ENCODE measurements at regions not wholly inside any gene's neighbourhood (a gene's known extent, or its start where the extent isn't known, plus 50 kb on each side); places are given as distances from the start of the nearest gene placed in this dataset.

DNA sequence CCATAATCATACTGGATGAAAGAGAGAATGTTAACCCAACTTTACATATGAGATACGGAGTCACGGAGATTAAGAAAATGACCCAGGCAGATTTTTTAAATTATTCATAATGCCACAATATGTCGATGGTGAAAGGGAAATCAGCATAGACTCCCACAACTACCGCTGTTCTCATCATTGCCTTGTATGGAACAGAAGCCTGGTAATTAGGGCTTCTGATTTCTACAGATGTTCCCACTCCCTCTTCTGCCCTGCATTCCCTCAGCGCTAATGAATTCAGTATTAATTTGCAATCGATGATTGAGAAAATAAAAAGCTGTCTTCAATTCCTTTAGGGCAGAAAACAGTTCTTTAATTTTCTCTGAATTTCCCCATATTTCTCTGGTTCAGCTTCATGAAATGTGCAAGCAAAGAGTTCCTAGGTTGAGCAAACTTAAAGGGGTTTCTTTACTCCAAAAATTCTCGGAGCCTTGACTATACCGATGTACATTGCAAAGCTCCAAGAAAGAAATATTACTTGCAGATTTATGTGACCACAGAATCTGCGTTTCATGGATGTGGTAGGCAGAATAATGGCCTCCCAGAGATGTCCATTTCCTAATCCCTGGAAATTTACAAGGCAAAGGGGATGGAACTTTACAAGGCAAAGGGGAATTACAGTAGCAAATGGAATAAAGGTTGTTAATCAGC is 134.9 kb upstream of the ZC3H12C start:
- DNase-seq (ENCODE audit: low read depth): no peak
- TF ChIP-seq POLR2A (IDR thresholded peaks at IDR 0.05; ENCODE audit: extremely low read depth, insufficient read length) (no peak), MYC (IDR thresholded peaks at IDR 0.05; ENCODE audit: low read depth, low read length) (no peak)
- TF ChIP-seq, protein P1, sequence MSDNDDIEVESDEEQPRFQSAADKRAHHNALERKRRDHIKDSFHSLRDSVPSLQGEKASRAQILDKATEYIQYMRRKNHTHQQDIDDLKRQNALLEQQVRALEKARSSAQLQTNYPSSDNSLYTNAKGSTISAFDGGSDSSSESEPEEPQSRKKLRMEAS (IDR thresholded peaks at IDR 0.05; ENCODE audit: low read depth, low read length): no peak
- TF ChIP-seq, protein P2, sequence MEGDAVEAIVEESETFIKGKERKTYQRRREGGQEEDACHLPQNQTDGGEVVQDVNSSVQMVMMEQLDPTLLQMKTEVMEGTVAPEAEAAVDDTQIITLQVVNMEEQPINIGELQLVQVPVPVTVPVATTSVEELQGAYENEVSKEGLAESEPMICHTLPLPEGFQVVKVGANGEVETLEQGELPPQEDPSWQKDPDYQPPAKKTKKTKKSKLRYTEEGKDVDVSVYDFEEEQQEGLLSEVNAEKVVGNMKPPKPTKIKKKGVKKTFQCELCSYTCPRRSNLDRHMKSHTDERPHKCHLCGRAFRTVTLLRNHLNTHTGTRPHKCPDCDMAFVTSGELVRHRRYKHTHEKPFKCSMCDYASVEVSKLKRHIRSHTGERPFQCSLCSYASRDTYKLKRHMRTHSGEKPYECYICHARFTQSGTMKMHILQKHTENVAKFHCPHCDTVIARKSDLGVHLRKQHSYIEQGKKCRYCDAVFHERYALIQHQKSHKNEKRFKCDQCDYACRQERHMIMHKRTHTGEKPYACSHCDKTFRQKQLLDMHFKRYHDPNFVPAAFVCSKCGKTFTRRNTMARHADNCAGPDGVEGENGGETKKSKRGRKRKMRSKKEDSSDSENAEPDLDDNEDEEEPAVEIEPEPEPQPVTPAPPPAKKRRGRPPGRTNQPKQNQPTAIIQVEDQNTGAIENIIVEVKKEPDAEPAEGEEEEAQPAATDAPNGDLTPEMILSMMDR (IDR thresholded peaks at IDR 0.05; ENCODE audit: low read depth, low read length): no peak
- no peak overlapping the region for H3K4me3 ChIP-seq (ENCODE audit: low read depth, low read length)

DNA sequence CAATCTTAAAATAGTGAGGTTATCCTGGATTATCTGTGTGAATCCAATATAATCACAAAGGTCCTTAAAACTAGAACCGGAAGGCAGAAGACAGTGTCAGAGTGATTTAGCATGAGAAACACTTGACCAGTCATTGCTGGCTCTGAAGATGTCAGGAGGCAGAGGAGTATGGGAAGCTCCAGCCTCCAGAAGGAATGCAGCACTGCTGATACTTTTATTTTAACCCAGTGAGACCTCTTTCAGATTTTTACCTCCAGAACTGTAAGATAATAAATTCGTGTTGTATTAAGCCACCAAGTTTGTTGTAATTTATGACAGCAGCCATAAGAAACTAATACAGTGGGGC is 134.4 kb upstream of the ZC3H12C start:
- no peak for TF ChIP-seq POLR2A (IDR thresholded peaks at IDR 0.05; ENCODE audit: extremely low read depth, insufficient read length)
- no peak for TF ChIP-seq MYC (IDR thresholded peaks at IDR 0.05; ENCODE audit: low read depth, low read length)
- TF ChIP-seq, protein P2 (IDR thresholded peaks at IDR 0.05; ENCODE audit: low read depth, low read length): no peak
- TF ChIP-seq, protein P1 (IDR thresholded peaks at IDR 0.05; ENCODE audit: low read depth, low read length): no peak
- H3K4me3 ChIP-seq (ENCODE audit: low read depth, low read length): no peak overlapping the region
- no peak for DNase-seq (ENCODE audit: low read depth)

DNA sequence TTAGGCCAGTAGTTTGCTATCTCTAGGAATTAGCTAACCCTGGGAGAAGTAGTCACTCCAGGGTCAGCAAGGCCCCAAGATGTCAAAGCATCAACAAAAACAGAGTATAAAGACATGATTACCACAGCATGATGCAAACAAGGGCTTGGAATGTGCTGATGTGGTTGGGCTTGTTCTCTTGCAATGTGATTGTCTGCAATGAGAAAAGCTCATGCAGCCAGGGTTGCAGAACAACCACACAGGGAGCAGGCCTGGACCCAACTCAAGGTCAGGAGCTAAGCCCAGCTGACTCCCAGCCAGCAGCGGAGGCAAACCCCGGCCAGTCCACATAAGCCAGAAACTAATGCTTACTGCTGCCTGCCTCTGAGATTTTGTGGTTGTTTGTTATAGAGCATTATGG is 132.4 kb upstream of the ZC3H12C start:
- H3K4me3 ChIP-seq (ENCODE audit: low read depth, low read length): no peak overlapping the region
- TF ChIP-seq, protein P2 (IDR thresholded peaks at IDR 0.05; ENCODE audit: low read depth, low read length): no peak
- TF ChIP-seq, protein P1 (IDR thresholded peaks at IDR 0.05; ENCODE audit: low read depth, low read length): no peak
- TF ChIP-seq POLR2A (IDR thresholded peaks at IDR 0.05; ENCODE audit: extremely low read depth, insufficient read length) (no peak), MYC (IDR thresholded peaks at IDR 0.05; ENCODE audit: low read depth, low read length) (no peak)
- DNase-seq (ENCODE audit: low read depth): no peak

DNA sequence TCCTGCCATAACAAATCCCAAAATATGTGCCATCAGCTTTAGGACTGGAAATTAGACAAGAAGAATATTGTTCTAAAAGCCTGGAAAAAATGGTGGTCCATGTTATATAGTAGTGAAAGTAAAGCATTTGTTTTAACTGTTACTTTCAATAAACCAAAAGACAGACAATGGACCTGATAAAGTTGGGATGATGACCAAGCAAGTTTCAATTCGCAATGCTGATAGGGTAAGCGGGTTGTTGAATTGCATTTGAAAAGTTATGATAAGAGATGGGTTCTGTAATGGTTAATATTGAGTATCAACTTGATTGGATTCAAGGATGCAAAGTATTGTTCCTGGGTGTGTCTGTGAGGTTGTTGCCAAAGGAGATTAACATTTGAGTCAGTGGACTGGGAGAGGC is 131.9 kb upstream of the ZC3H12C start:
- H3K4me3 ChIP-seq (ENCODE audit: low read depth, low read length): no peak overlapping the region
- DNase-seq (ENCODE audit: low read depth): no peak
- TF ChIP-seq, protein P2 (IDR thresholded peaks at IDR 0.05; ENCODE audit: low read depth, low read length): no peak
- TF ChIP-seq MYC (IDR thresholded peaks at IDR 0.05; ENCODE audit: low read depth, low read length): no peak
- TF ChIP-seq, protein P1 (IDR thresholded peaks at IDR 0.05; ENCODE audit: low read depth, low read length): no peak
- TF ChIP-seq POLR2A (IDR thresholded peaks at IDR 0.05; ENCODE audit: extremely low read depth, insufficient read length): no peak

DNA sequence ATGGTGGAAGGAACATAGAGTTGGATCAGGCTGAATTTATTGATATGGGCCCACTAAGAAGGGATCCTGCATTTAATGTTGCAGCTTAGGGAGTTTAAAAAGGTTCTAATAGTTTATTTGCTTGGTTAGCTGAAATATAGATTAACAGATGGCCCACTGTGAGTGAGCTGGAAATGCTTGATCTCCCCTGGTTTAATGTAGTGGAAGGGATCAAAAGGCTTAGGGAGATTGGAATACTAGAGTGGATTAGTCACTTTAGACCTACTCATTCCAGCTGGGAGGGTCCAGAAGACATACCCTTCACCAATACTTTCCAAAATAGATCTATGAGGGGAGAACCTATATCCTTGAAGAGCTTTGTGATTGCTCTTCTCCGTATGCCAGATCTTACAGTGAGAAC is 130.1 kb upstream of the ZC3H12C start:
- no peak for DNase-seq (ENCODE audit: low read depth)
- H3K4me3 ChIP-seq (ENCODE audit: low read depth, low read length): no peak overlapping the region
- TF ChIP-seq, protein P1 (IDR thresholded peaks at IDR 0.05; ENCODE audit: low read depth, low read length): no peak
- TF ChIP-seq POLR2A (IDR thresholded peaks at IDR 0.05; ENCODE audit: extremely low read depth, insufficient read length) (no peak), MYC (IDR thresholded peaks at IDR 0.05; ENCODE audit: low read depth, low read length) (no peak)
- TF ChIP-seq, protein P2 (IDR thresholded peaks at IDR 0.05; ENCODE audit: low read depth, low read length): no peak
